ENCODE measurements at regions not wholly inside any gene's neighbourhood (a gene's known extent, or its start where the extent isn't known, plus 50 kb on each side); places are given as distances from the start of the nearest gene placed in this dataset.
"Not testable (repeated sequence)": the region's sequence is repeated elsewhere in the genome, so short reads cannot be mapped to it uniquely, and the experiment has no call there.

- H3K36me3 ChIP-seq, result no peaks in the 10 kb centered on the region
- H3K9ac ChIP-seq, result no peak overlapping the region
- H3K27me3 ChIP-seq, result no peaks in the 10 kb centered on the region
- peaks cover 0 to 5% (median 0%) of the 10 kb centered on the region in 11 experiments; a peak in 4 of 22 replicates for H3K9me3 ChIP-seq (replicated peaks in 1 of 11)
- no peak overlapping the region for H3K4me2 ChIP-seq
- no peak for TF ChIP-seq Cebpa-rat (IDR thresholded peaks at IDR 0.05)
- no peaks in the 10 kb centered on the region for H4K20me1 ChIP-seq
- no peaks in the 10 kb centered on the region for H3K4me1 ChIP-seq
- H3K4me3 ChIP-seq, result no peak overlapping the region
- H3K27ac ChIP-seq, result no peak overlapping the region
Measured at GRCh38 chr3:10646531-10647335, 141.3 kb upstream of the ATP2B2 start.

- Histone ChIP-seq H3K27ac (no peak overlapping the region), H3K27me3 (no peaks in the 10 kb centered on the region), H3K4me1 (no peaks in the 10 kb centered on the region), H3K36me3 (no peaks in the 10 kb centered on the region), H3K4me3 (no peak overlapping the region), H3K9me3 (replicated peaks in 1 of 11) (peaks cover 0 to 5% (median 0%) of the 10 kb centered on the region in 11 experiments; a peak in 4 of 22 replicates), H4K20me1 (no peaks in the 10 kb centered on the region), H3K4me2 (no peak overlapping the region), H3K9ac (no peak overlapping the region)
- TF ChIP-seq Cebpa-rat (IDR thresholded peaks at IDR 0.05), result no peak
Measured at GRCh38 chr3:10647376-10647775, 142.0 kb upstream of the ATP2B2 start.

- Histone ChIP-seq H3K9me3 (replicated peaks in 1 of 11) (peaks cover 0 to 5% (median 0%) of the 10 kb centered on the region in 11 experiments; a peak in 4 of 22 replicates), H3K27me3 (no peaks in the 10 kb centered on the region), H3K36me3 (no peaks in the 10 kb centered on the region), H3K9ac (no peak overlapping the region), H4K20me1 (no peaks in the 10 kb centered on the region), H3K4me2 (no peak overlapping the region), H3K27ac (no peak overlapping the region), H3K4me3 (no peak overlapping the region), H3K4me1 (no peaks in the 10 kb centered on the region)
- TF ChIP-seq Cebpa-rat (IDR thresholded peaks at IDR 0.05), result no peak
Measured at GRCh38 chr3:10648181-10648580, 142.8 kb upstream of the ATP2B2 start.

DNA sequence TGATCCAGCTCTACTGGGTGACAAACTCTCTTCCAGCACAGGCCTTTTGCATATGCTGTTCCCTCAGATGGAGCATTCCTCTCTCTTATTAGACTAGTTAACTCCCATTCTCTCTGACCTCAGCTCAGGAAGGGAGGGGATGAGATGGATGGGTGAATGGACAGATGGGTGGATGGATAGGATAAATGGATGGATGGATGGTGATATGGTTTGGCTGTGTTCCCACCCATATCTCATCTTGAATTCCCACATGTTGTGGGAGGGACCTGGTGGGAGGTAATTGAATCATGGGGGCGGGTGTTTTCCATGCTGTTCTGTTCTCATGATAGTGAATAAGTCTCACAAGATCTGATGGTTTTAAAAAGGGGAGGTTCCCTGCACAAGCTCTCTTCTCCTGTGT lies 144.1 kb upstream of the ATP2B2 start:
- not testable (repeated sequence) for H3K27ac ChIP-seq; H3K36me3 ChIP-seq; H4K20me1 ChIP-seq; H3K9me3 ChIP-seq (replicated peaks in 1 of 11); H3K4me2 ChIP-seq; H3K4me1 ChIP-seq; H3K9ac ChIP-seq; H3K27me3 ChIP-seq; H3K4me3 ChIP-seq

- H3K27ac ChIP-seq, result no peak overlapping the region
- H3K4me2 ChIP-seq, result no peak overlapping the region
- H3K9me3 ChIP-seq (replicated peaks in 1 of 11), result peaks cover 0 to 5% (median 0%) of the 10 kb centered on the region in 11 experiments; a peak in 4 of 22 replicates
- H3K9ac ChIP-seq, result no peak overlapping the region
- H3K36me3 ChIP-seq, result no peaks in the 10 kb centered on the region
- no peaks in the 10 kb centered on the region for H3K27me3 ChIP-seq
- no peak for TF ChIP-seq Cebpa-rat (IDR thresholded peaks at IDR 0.05)
- H3K4me3 ChIP-seq, result no peak overlapping the region
- H3K4me1 ChIP-seq, result peaks cover 0 to 12% (median 9%) of the 10 kb centered on the region in 10 experiments; a peak in 13 of 20 replicates
- H4K20me1 ChIP-seq, result no peaks in the 10 kb centered on the region
Measured at GRCh38 chr3:10651506-10651905, 146.1 kb upstream of the ATP2B2 start.

- no peaks in the 10 kb centered on the region for H4K20me1 ChIP-seq
- no peaks in the 10 kb centered on the region for H3K27me3 ChIP-seq
- no peak overlapping the region for H3K9ac ChIP-seq
- H3K27ac ChIP-seq, result no peak overlapping the region
- H3K4me3 ChIP-seq, result no peak overlapping the region
- H3K4me2 ChIP-seq, result no peak overlapping the region
- peaks cover 0 to 5% (median 0%) of the 10 kb centered on the region in 11 experiments; a peak in 4 of 22 replicates for H3K9me3 ChIP-seq (replicated peaks in 1 of 11)
- H3K36me3 ChIP-seq, result no peaks in the 10 kb centered on the region
- TF ChIP-seq Cebpa-rat (IDR thresholded peaks at IDR 0.05), result no peak
- H3K4me1 ChIP-seq, result peaks cover 0 to 12% (median 9%) of the 10 kb centered on the region in 10 experiments; a peak in 13 of 20 replicates
Measured at GRCh38 chr3:10653241-10653640, 147.9 kb upstream of the ATP2B2 start.

GRCh38 chr3:10653866-10654611 lies 148.7 kb upstream of the ATP2B2 start:
- H3K27ac ChIP-seq, result no peak overlapping the region
- no peak overlapping the region for H3K9ac ChIP-seq
- H3K4me2 ChIP-seq, result peak overlapping the region in 8 of 11 experiments; percentile 11 to 60 (median 40); a peak in 9 of 22 replicates
- no peaks in the 10 kb centered on the region for H4K20me1 ChIP-seq
- H3K27me3 ChIP-seq, result no peaks in the 10 kb centered on the region
- H3K4me3 ChIP-seq, result no peak overlapping the region
- H3K4me1 ChIP-seq, result peaks cover 0 to 12% (median 9%) of the 10 kb centered on the region in 10 experiments; a peak in 13 of 20 replicates
- peaks cover 0 to 5% (median 0%) of the 10 kb centered on the region in 11 experiments; a peak in 4 of 22 replicates for H3K9me3 ChIP-seq (replicated peaks in 1 of 11)
- TF ChIP-seq Cebpa-rat (IDR thresholded peaks at IDR 0.05), result no peak
- no peaks in the 10 kb centered on the region for H3K36me3 ChIP-seq

DNA sequence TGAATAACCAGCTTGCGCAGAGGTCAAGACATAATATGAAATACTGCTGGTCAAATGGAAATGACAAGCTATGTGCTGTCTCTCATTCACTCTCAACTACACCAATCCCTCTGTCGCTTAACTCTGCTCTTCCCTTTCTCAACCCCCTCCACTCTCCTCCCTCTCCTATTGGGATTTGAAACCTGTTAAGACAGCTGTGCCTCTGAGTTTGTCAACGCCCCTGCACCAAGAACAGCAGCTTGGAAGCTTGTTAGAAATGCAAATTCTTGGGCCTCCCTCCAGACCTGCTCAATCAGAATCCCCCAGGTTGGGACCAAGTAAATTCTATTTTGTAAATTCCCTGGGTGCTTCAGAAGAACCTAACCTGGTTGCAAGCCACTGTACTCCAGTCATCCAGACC lies 149.7 kb upstream of the ATP2B2 start:
- no peak for TF ChIP-seq Cebpa-rat (IDR thresholded peaks at IDR 0.05)
- Histone ChIP-seq H3K9me3 (replicated peaks in 1 of 11) (peaks cover 0 to 5% (median 0%) of the 10 kb centered on the region in 11 experiments; a peak in 4 of 22 replicates), H3K4me3 (no peak overlapping the region), H3K27ac (no peak overlapping the region), H3K4me2 (peak overlapping the region in 8 of 11 experiments; percentile 11 to 60 (median 40); a peak in 14 of 22 replicates), H3K4me1 (peaks cover 0 to 12% (median 9%) of the 10 kb centered on the region in 10 experiments; a peak in 13 of 20 replicates), H3K9ac (no peak overlapping the region), H3K27me3 (no peaks in the 10 kb centered on the region), H4K20me1 (no peaks in the 10 kb centered on the region), H3K36me3 (no peaks in the 10 kb centered on the region)

GRCh38 chr3:10657339-10657738 lies 152.0 kb upstream of the ATP2B2 start:
- H3K27me3 ChIP-seq; H3K4me2 ChIP-seq; H3K4me3 ChIP-seq; H3K9ac ChIP-seq; H3K36me3 ChIP-seq; H3K27ac ChIP-seq; H4K20me1 ChIP-seq; H3K9me3 ChIP-seq (replicated peaks in 1 of 11): not testable (repeated sequence)
- H3K4me1 ChIP-seq, result peaks cover 0 to 12% (median 9%) of the 10 kb centered on the region in 10 experiments; a peak in 13 of 20 replicates

Measured in BLaER1 treated with 17β-estradiol and CSF1 and Interleukin-3, amounts not matched to agents 10 nM and 100 nM (cell line).